Stomach (tissue), 8 donors: ENCODE measurements at regions not wholly inside any gene's neighbourhood (a gene's known extent, or its start where the extent isn't known, plus 50 kb on each side); places are given as distances from the start of the nearest gene placed in this dataset.
"Not testable (repeated sequence)": the region's sequence is repeated elsewhere in the genome, so short reads cannot be mapped to it uniquely, and the experiment has no call there.

Source experiments
- DNase-seq, 2 donors: peaks; one replicate each; pipeline versions ENCODE4 v3.0.0 to v3.0.0-alpha.2; 2013 to 2019
- H3K27ac ChIP-seq, 5 donors: fragments of 200-600 bp in 4 of 5; sonication (generic) in 4 of 5; one replicate each; pipeline ENCODE4 v1.5.1; 2013 to 2019; ENCODE audit warnings: mild to moderate bottlenecking in 1 of 5, moderate library complexity in 1 of 5
- H3K27me3 ChIP-seq, 3 donors: fragments of 200-600 bp; sonication (generic); one replicate each; pipeline ENCODE4 v1.5.1; 2017 to 2019; ENCODE audit warnings: mixed run types in 1 of 3
- H3K36me3 ChIP-seq, 4 donors: fragments of 200-600 bp; sonication (generic); 1 replicate in 3 of 4; 2 replicates in 1 of 4; pipeline ENCODE4 v1.5.1; 2016 to 2019
- H3K4me1 ChIP-seq, 4 donors: fragments of 200-600 bp; sonication (generic); one replicate each; pipeline ENCODE4 v1.5.1; 2016 to 2019
- H3K4me3 ChIP-seq, 4 donors: fragments of 200-600 bp; sonication (generic) in 3 of 4; one replicate each; pipeline ENCODE4 v1.5.1; 2016 to 2019; ENCODE audit warnings: mild to moderate bottlenecking in 1 of 4
- H3K9me3 ChIP-seq, 4 donors: fragments of 200-600 bp; sonication (generic); one replicate each; pipeline ENCODE4 v1.5.1; 2016 to 2019
- EP300 ChIP-seq: sonication (generic); formaldehyde crosslinking; IDR thresholded peaks from one replicate; pipeline ENCODE4 v1.6.1; 2017; ENCODE audit warnings: antibody characterized with exemption
- POLR2A ChIP-seq, 4 donors: fragments of 450-650 bp; IDR thresholded peaks; one replicate each; pipeline ENCODE4 v1.6.1; 2016; ENCODE audit warnings: antibody characterized with exemption in 4 of 4, control low read depth in 2 of 4, mild to moderate bottlenecking in 1 of 4, moderate library complexity in 1 of 4
- POLR2AphosphoS5 ChIP-seq, 3 donors: sonication (generic); formaldehyde crosslinking; IDR thresholded peaks; one replicate each; pipeline ENCODE4 v1.6.1; 2016; ENCODE audit warnings: antibody characterized with exemption in 3 of 3
- WGBS, 5 donors: extraction: QIAGEN DNeasy Blood & Tissue Kit in 3 of 5; methylation state at CpG; one replicate each; pipeline versions ENCODE4 v1.1.5 to v1.1.7; 2013 to 2018; 5-methylcytosine and 5-hydroxymethylcytosine counted together
- intact Hi-C: fragments of 100-400 bp; cut with DNase I; formaldehyde crosslinking; loops from one replicate; pipeline ENCODE4 v1.15.1; 2023; ENCODE audit warnings: low total_unique reads
- TF ChIP-seq, protein P1 (sequence below), 7 experiments: fragments of 450-650 bp in 4 of 7; fragments of 200-600 bp in 3 of 7; sonication (generic) in 3 of 7; IDR thresholded peaks; one replicate each; pipeline ENCODE4 v1.5.1; 2016 to 2019; ENCODE audit warnings: antibody characterized with exemption in 7 of 7, control low read depth in 2 of 7, mild to moderate bottlenecking in 1 of 7
- donor health status: healthy with polysubstance abuse.
- donor health status: Bipolar disorder and iron deficiency.
- donor health status: healthy.

DNA sequence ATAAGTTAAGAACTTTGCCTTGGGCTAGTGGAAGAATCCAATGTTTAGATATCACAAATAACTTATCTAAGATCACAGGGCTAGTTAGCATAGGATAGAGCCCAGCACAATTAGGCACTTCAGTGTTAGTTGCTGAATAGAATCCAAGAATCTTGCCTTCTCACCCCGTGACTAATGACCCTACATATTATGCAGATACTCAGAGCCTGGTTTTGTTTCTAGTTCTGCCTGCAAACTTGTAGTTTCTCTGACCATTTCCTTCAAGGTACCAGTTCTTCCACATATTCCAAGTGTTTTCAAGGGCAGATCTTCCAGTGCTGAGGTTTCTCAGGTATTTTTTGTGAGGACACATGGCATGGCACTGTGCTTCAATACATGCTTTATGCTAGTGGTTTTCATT lies 239.3 kb downstream of the KCNK2 start:
- no peaks in the 10 kb centered on the region for H3K4me1 ChIP-seq
- DNase-seq: no peak
- H3K9me3 ChIP-seq: peaks cover 0 to 15% (median 7%) of the 10 kb centered on the region in 4 donors
- H3K4me3 ChIP-seq: no peak overlapping the region
- H3K36me3 ChIP-seq: no peaks in the 10 kb centered on the region
- no peak overlapping the region for H3K27ac ChIP-seq
- H3K27me3 ChIP-seq: no peaks in the 10 kb centered on the region
- intact Hi-C loops: no loop called here
- no peak for TF ChIP-seq EP300
- no peak for TF ChIP-seq POLR2AphosphoS5 (IDR thresholded peaks at IDR 0.05)
- TF ChIP-seq, protein P1, sequence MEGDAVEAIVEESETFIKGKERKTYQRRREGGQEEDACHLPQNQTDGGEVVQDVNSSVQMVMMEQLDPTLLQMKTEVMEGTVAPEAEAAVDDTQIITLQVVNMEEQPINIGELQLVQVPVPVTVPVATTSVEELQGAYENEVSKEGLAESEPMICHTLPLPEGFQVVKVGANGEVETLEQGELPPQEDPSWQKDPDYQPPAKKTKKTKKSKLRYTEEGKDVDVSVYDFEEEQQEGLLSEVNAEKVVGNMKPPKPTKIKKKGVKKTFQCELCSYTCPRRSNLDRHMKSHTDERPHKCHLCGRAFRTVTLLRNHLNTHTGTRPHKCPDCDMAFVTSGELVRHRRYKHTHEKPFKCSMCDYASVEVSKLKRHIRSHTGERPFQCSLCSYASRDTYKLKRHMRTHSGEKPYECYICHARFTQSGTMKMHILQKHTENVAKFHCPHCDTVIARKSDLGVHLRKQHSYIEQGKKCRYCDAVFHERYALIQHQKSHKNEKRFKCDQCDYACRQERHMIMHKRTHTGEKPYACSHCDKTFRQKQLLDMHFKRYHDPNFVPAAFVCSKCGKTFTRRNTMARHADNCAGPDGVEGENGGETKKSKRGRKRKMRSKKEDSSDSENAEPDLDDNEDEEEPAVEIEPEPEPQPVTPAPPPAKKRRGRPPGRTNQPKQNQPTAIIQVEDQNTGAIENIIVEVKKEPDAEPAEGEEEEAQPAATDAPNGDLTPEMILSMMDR (IDR thresholded peaks at IDR 0.05): no peak
- TF ChIP-seq POLR2A (IDR thresholded peaks at IDR 0.05): no peak
- 17 to 49% (median 41%) methylated on average over 1 of the region's 1 CpG for WGBS, 5 donors

DNA sequence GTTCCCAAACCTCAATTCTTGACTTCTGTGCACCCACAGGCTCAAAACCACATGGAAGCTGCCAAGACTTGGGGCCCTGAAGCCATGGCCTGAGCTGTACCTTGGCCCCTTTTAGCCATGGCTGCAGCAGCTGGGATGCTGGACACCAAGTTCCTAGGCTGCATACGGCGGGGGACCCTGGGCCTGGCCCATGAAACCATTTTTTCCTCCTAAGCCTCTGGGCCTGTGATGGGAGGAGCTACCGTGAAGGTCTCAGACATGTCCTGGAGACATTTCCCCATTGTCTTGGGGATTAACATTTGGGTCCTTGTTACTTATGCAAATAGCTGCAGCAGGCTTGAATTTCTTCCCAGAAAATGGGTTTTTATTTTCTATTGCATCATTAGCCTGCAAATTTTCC lies 241.5 kb downstream of the KCNK2 start:
- 56 to 88% (median 67%) methylated on average over 3 of the region's 3 CpGs for whole genome bisulfite sequencing, 5 donors
- DNase-seq, H3K27ac ChIP-seq, H3K27me3 ChIP-seq, H3K4me3 ChIP-seq, H3K4me1 ChIP-seq, intact Hi-C loops, H3K36me3 ChIP-seq: not testable (repeated sequence)
- peaks cover 0 to 15% (median 7%) of the 10 kb centered on the region in 4 donors for H3K9me3 ChIP-seq

DNA sequence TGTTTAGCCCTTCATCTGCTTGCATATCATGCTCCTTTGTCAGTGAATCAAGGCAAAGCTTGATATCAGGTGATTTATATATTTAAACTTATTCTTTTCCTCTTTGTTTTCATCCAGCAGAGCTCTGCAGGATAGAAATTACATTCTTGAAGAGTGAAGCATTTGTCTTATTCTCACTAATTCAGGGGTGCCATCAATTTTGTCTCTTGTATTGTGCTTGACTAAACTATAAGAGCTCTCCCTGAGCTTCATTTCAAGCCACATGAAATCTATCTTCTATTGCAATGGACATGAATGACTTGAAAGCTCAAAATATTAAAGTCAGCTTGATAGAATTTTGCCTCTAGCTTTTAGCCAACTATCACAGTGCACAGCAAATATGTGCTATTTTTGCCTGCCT lies 236.7 kb upstream of the KCTD3 start:
- intact Hi-C loops: no loop called here
- TF ChIP-seq POLR2A (IDR thresholded peaks at IDR 0.05) (no peak), POLR2AphosphoS5 (IDR thresholded peaks at IDR 0.05) (no peak), EP300 (no peak)
- TF ChIP-seq, protein P1 (IDR thresholded peaks at IDR 0.05): no peak

DNA sequence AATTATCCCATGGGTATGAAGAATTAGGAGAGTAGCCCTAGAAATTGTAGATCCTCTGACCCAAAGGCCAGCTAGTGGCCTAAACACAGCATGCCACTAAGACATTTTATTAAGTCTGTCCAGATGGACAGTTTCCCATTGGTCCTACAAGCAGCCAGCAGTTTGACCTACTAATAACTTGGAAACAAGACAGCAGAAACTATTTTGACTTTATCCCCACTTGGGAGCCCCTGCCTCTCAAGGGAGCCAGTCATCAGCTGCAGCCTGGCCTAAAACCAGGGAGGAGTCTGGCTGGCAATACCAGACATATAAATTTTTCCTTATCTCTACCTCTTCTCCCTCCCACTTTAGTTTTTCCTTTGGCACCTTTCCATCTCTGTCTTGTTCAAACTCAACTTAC lies 222.6 kb upstream of the KCTD3 start:
- Histone ChIP-seq H3K4me1 (no peaks in the 10 kb centered on the region), H3K4me3 (no peak overlapping the region), H3K36me3 (no peaks in the 10 kb centered on the region), H3K27ac (no peak overlapping the region), H3K9me3 (no peaks in the 10 kb centered on the region), H3K27me3 (no peaks in the 10 kb centered on the region)
- intact Hi-C loops: no loop called here
- peak in 1 of 2 donors; percentile 12 for DNase-seq
- no peak for TF ChIP-seq POLR2AphosphoS5 (IDR thresholded peaks at IDR 0.05)
- TF ChIP-seq, protein P1 (IDR thresholded peaks at IDR 0.05): no peak
- TF ChIP-seq POLR2A (IDR thresholded peaks at IDR 0.05): no peak
- no peak for TF ChIP-seq EP300

More for the DNA sequence above, 236.7 kb upstream of the KCTD3 start:
- DNase-seq: no peak
- no peak overlapping the region for H3K4me3 ChIP-seq
- H3K9me3 ChIP-seq: no peaks in the 10 kb centered on the region
- H3K27ac ChIP-seq: no peak overlapping the region
- no peaks in the 10 kb centered on the region for H3K4me1 ChIP-seq
- no peaks in the 10 kb centered on the region for H3K36me3 ChIP-seq
- H3K27me3 ChIP-seq: no peaks in the 10 kb centered on the region

DNA sequence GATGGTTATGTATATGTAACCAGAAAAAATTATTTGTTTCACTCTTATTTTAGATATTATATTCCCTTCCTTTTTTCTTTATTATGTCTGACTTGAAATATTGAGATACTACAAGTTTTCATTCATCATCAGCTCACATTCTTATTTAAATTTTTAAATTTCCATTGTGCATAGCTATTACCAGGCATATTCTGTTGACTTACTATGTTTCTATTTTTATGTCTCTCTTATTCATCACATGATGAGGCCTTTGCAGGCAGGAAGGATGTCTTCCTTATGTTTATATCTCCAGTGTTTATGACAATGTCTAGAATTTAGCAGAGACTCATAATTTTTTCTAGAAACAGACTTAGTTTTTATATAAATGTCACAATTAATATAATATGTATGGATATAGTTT lies 221.9 kb upstream of the KCTD3 start:
- Histone ChIP-seq H3K4me1 (no peaks in the 10 kb centered on the region), H3K27me3 (no peaks in the 10 kb centered on the region), H3K36me3 (no peaks in the 10 kb centered on the region), H3K9me3 (no peaks in the 10 kb centered on the region), H3K4me3 (no peak overlapping the region), H3K27ac (no peak overlapping the region)
- intact Hi-C loops: no loop called here
- no peak for DNase-seq
- TF ChIP-seq POLR2AphosphoS5 (IDR thresholded peaks at IDR 0.05) (no peak), EP300 (no peak), POLR2A (IDR thresholded peaks at IDR 0.05) (no peak)
- TF ChIP-seq, protein P1 (IDR thresholded peaks at IDR 0.05): no peak
